ENCODE measurements at regions not wholly inside any gene's neighbourhood (a gene's known extent, or its start where the extent isn't known, plus 50 kb on each side); places are given as distances from the start of the nearest gene placed in this dataset.

DNA sequence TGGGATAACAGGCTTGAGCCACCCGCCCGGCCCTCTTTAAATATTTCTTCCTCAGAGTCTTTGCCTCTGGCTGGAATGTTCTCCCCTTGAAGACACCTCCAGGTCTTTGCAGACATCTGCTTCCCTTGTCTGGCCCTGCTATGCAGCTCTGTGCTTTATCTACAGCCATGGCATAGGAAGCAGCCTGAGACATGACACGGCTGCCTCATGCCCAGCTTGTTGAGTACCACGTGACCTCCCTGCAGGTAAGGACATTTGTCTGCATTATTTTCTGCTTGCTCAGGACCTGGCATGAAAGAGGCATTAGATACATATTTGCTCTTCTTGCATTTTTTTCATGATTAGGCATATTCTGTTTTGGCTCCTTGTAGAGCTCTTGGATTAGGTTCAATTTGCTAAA is 113.8 kb upstream of the KLF6 start:
- H3K4ac ChIP-seq (ENCODE audit: low read depth, low read length), result no peak overlapping the region
- H3K9ac ChIP-seq (ENCODE audit: extremely low read depth, insufficient read length, low read length), result no peak overlapping the region
- Mint-ChIP-seq H3K27ac (peak overlapping the region in 1 of 3 experiments; percentile 62; a peak in 1 of 7 replicates), H3K36me3 (ENCODE audit: insufficient read depth in 1 of 3, low read depth in 3 of 3) (no peaks in the 10 kb centered on the region; a peak in 1 of 7 replicates), H3K4me1 (peaks cover 8 to 10% of the 10 kb centered on the region in 2 experiments), H3K4me3 (no peak overlapping the region), H3K27me3 (ENCODE audit: low read depth) (no peaks in the 10 kb centered on the region; the same call in 1 of the 2 replicates), H3K9me3 (no peaks in the 10 kb centered on the region)
- no peaks in the 10 kb centered on the region for H3K79me1 ChIP-seq (ENCODE audit: insufficient read depth, low read depth, low read length, poor library complexity, severe bottlenecking)
- H2AK5ac ChIP-seq (ENCODE audit: insufficient read length, low read length), result no peak overlapping the region
- H2BK20ac ChIP-seq (ENCODE audit: low read depth, low read length, poor library complexity, severe bottlenecking), result no peak overlapping the region
- H3K4me2 ChIP-seq (ENCODE audit: insufficient read depth, insufficient read length, low read length), result no peak overlapping the region
- H2AFZ ChIP-seq (ENCODE audit: low read length), result no peak overlapping the region
- H4K5ac ChIP-seq (ENCODE audit: insufficient read length, low read depth, low read length), result no peak overlapping the region
- TF ChIP-seq CTCF (conservative IDR thresholded peaks at IDR 0.05), result no peak
- no peak overlapping the region for H3K23ac ChIP-seq (ENCODE audit: insufficient read length, low read depth, low read length)
- no peak overlapping the region for H3K14ac ChIP-seq (ENCODE audit: insufficient read depth, low read length)
- H3K23me2 ChIP-seq (ENCODE audit: insufficient read length, low read depth, low read length, poor library complexity, severe bottlenecking), result no peaks in the 10 kb centered on the region
- no peak overlapping the region for H2BK5ac ChIP-seq (ENCODE audit: insufficient read length, low read length)
- no peak for DNase-seq
- no peak overlapping the region for H4K91ac ChIP-seq (ENCODE audit: insufficient read length, low read depth, low read length)
- H2BK15ac ChIP-seq (ENCODE audit: low read depth, low read length), result no peak overlapping the region
- no peak overlapping the region for H2BK120ac ChIP-seq (ENCODE audit: low read depth, low read length, poor library complexity, severe bottlenecking)
- H4K8ac ChIP-seq (replicated peaks; ENCODE audit: insufficient read length, low read depth, low read length), result no peak overlapping the region
- no peaks in the 10 kb centered on the region for H3K4me1 ChIP-seq (ENCODE audit: insufficient read depth, low read length)
- H3K9me3 ChIP-seq (ENCODE audit: control insufficient read depth, low read depth, low read length), result no peaks in the 10 kb centered on the region
- no peak overlapping the region for H3K56ac ChIP-seq (ENCODE audit: insufficient read length, low read depth, low read length)
- no peak overlapping the region for H2BK12ac ChIP-seq (ENCODE audit: insufficient read length, low read depth, low read length)
- H3K18ac ChIP-seq (ENCODE audit: insufficient read length, low read depth, low read length), result no peak overlapping the region
- H4K20me1 ChIP-seq (ENCODE audit: control insufficient read depth, insufficient read depth, insufficient read length), result no peaks in the 10 kb centered on the region
- no peak overlapping the region for H3K27ac ChIP-seq (ENCODE audit: insufficient read length, low read depth, low read length)
- H3K79me2 ChIP-seq (ENCODE audit: insufficient read depth, low read length), result no peaks in the 10 kb centered on the region
- no peak overlapping the region for H3T11ph ChIP-seq (ENCODE audit: low read length)
- no CpG with 5 or more reads among the region's 4 CpGs for WGBS (ENCODE audit: extremely low coverage, insufficient read length, low lambda C conversion rate)
- no peaks in the 10 kb centered on the region for H3K27me3 ChIP-seq (ENCODE audit: insufficient read depth, low read length)
